ENCODE measurements at regions not wholly inside any gene's neighbourhood (a gene's known extent, or its start where the extent isn't known, plus 50 kb on each side); places are given as distances from the start of the nearest gene placed in this dataset.

- no peak for DNase-seq (ENCODE audit: extremely low spot score in 2 of 2)
- Histone ChIP-seq H3K4me1 (no peaks in the 10 kb centered on the region), H3K27me3 (no peaks in the 10 kb centered on the region), H3K36me3 (no peaks in the 10 kb centered on the region), H3K9me3 (no peaks in the 10 kb centered on the region), H3K4me3 (no peak overlapping the region), H3K27ac (no peak overlapping the region)
- intact Hi-C loops (cut with DNase I), result no loop called here
- TF ChIP-seq, protein P1, sequence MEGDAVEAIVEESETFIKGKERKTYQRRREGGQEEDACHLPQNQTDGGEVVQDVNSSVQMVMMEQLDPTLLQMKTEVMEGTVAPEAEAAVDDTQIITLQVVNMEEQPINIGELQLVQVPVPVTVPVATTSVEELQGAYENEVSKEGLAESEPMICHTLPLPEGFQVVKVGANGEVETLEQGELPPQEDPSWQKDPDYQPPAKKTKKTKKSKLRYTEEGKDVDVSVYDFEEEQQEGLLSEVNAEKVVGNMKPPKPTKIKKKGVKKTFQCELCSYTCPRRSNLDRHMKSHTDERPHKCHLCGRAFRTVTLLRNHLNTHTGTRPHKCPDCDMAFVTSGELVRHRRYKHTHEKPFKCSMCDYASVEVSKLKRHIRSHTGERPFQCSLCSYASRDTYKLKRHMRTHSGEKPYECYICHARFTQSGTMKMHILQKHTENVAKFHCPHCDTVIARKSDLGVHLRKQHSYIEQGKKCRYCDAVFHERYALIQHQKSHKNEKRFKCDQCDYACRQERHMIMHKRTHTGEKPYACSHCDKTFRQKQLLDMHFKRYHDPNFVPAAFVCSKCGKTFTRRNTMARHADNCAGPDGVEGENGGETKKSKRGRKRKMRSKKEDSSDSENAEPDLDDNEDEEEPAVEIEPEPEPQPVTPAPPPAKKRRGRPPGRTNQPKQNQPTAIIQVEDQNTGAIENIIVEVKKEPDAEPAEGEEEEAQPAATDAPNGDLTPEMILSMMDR (IDR thresholded peaks at IDR 0.05), result no peak
- no peak for TF ChIP-seq POLR2AphosphoS5 (IDR thresholded peaks at IDR 0.05; ENCODE audit: insufficient read depth in 1 of 2, low read depth in 1 of 2)
- TF ChIP-seq POLR2A (IDR thresholded peaks at IDR 0.05), result no peak
Observed at GRCh38 chr16:64542152-64542551, 579.7 kb downstream of the CDH11 start.

DNA sequence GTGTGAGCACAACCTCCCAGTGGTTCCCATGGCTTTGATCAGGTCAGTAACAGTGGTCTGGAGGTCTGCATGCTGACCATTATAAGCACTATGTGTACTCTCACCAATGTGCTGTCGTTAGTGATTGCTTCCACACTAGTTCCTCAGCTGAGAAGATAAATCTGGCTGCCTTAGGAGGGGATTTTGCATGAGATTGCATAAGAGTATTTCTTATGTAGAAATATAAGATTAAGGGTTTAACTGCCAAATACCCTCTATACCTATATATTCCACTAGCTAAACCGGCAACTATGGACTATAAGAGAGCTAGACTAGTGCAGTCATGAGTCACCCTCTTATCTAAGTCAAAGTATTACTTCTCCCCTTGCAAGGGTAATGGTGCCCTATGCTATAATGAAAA, 580.2 kb downstream of the CDH11 start:
- Histone ChIP-seq H3K36me3 (no peaks in the 10 kb centered on the region), H3K27me3 (no peaks in the 10 kb centered on the region), H3K4me1 (no peaks in the 10 kb centered on the region), H3K27ac (no peak overlapping the region), H3K9me3 (no peaks in the 10 kb centered on the region), H3K4me3 (no peak overlapping the region)
- TF ChIP-seq, protein P1 (IDR thresholded peaks at IDR 0.05), result no peak
- TF ChIP-seq POLR2AphosphoS5 (IDR thresholded peaks at IDR 0.05; ENCODE audit: insufficient read depth in 1 of 2, low read depth in 1 of 2) (no peak), POLR2A (IDR thresholded peaks at IDR 0.05) (no peak)
- intact Hi-C loops (cut with DNase I), result no loop called here
- DNase-seq (ENCODE audit: extremely low spot score in 2 of 2), result no peak

DNA sequence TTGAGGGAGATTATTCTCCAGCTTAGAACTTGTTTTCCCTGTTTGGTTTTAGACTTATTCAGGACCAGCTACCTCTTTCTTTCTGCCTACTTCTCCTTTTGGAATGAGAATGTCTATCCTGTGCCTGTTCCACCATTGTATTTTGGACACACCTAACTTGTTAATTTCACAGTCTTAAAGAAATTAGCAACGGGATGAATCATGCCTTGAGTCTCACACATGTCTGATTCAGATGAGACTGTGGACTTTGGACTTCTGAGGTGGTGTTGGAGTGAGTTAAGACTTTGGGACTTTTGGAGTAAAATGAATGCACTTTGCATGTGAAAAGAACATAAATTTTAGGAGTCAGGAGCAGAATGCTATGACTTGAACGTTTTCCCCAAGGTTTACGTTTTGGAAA, 581.4 kb downstream of the CDH11 start:
- Histone ChIP-seq H3K27ac (no peak overlapping the region), H3K4me3 (no peak overlapping the region), H3K27me3 (no peaks in the 10 kb centered on the region), H3K36me3 (no peaks in the 10 kb centered on the region), H3K4me1 (no peaks in the 10 kb centered on the region), H3K9me3 (no peaks in the 10 kb centered on the region)
- TF ChIP-seq, protein P1 (IDR thresholded peaks at IDR 0.05), result no peak
- no peak for TF ChIP-seq POLR2A (IDR thresholded peaks at IDR 0.05)
- no peak for TF ChIP-seq POLR2AphosphoS5 (IDR thresholded peaks at IDR 0.05; ENCODE audit: insufficient read depth in 1 of 2, low read depth in 1 of 2)
- intact Hi-C loops (cut with DNase I), result no loop called here
- DNase-seq (ENCODE audit: extremely low spot score in 2 of 2), result no peak

DNA sequence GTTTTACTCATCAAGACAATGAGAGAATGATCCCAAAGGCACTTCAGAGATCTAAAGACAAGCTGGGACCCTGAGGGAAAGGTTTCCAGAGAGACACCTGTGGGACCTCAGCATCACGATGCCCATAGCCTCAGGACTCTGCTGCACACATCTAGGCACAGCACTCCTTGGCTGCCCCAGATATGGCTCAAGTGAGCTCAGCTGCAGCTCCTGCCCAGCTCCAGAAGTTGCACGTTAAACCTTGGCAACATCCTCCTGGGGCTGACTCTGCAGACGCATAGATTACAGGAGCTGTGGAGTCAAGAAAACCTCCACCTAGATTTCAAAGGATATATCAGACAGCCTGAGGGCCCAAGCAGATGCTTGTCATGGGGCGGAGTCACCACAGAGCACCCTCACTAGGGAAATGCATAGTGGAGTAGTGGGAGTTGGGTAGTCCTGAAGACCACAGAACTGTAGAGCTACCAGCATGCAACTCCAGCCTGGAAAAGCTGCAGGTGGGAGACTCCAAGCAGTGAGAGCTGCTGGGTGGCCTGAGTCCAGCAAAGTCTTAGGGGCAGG, 582.0 kb downstream of the CDH11 start:
- H3K9me3 ChIP-seq, result no peaks in the 10 kb centered on the region
- TF ChIP-seq POLR2AphosphoS5 (IDR thresholded peaks at IDR 0.05; ENCODE audit: insufficient read depth in 1 of 2, low read depth in 1 of 2), result no peak
- no peak for TF ChIP-seq POLR2A (IDR thresholded peaks at IDR 0.05)
- TF ChIP-seq, protein P1 (IDR thresholded peaks at IDR 0.05), result no peak
- H3K27ac ChIP-seq, result no peak overlapping the region
- no peaks in the 10 kb centered on the region for H3K27me3 ChIP-seq
- no peak for DNase-seq (ENCODE audit: extremely low spot score in 2 of 2)
- intact Hi-C loops (cut with DNase I), result no loop called here
- no peaks in the 10 kb centered on the region for H3K4me1 ChIP-seq
- H3K4me3 ChIP-seq, result no peak overlapping the region
- H3K36me3 ChIP-seq, result no peaks in the 10 kb centered on the region

GRCh38 chr16:64534180-64534780, 587.6 kb downstream of the CDH11 start:
- Histone ChIP-seq H3K4me1 (no peaks in the 10 kb centered on the region), H3K36me3 (no peaks in the 10 kb centered on the region), H3K4me3 (no peak overlapping the region), H3K9me3 (no peaks in the 10 kb centered on the region), H3K27me3 (no peaks in the 10 kb centered on the region), H3K27ac (no peak overlapping the region)
- TF ChIP-seq POLR2AphosphoS5 (IDR thresholded peaks at IDR 0.05; ENCODE audit: insufficient read depth in 1 of 2, low read depth in 1 of 2), result no peak
- TF ChIP-seq, protein P1 (IDR thresholded peaks at IDR 0.05), result no peak
- TF ChIP-seq POLR2A (IDR thresholded peaks at IDR 0.05), result no peak
- intact Hi-C loops (cut with DNase I), result no loop called here
- no peak for DNase-seq (ENCODE audit: extremely low spot score in 2 of 2)

Data from vagina (tissue), 2 donors.